WTC11 (cell line): ENCODE measurements at regions not wholly inside any gene's neighbourhood (a gene's known extent, or its start where the extent isn't known, plus 50 kb on each side); places are given as distances from the start of the nearest gene placed in this dataset.

ENCODE experiments used
- ATAC-seq: fragments of 200-7000 bp; cut with Tn5 transposase; 2 replicates; pipeline ENCODE4 v1.10.0; 2021; ENCODE audit warnings: mild to moderate bottlenecking, moderate library complexity
- CTCF ChIA-PET: fragments of 300-600 bp; sonication (Branson Sonifier 250); formaldehyde crosslinking; loops from one replicate; lab custom pipeline; 2021; ENCODE audit warnings: antibody characterized with exemption; lab: Charles Lee
- POLR2A ChIA-PET: fragments of 350-600 bp; sonication (Branson Sonifier 250); formaldehyde crosslinking; loops from one replicate; lab custom pipeline; 2021; ENCODE audit warnings: antibody characterized with exemption; lab: Charles Lee
- DNase-seq: peaks from one replicate; pipeline ENCODE4 v3.0.0; 2021; ENCODE audit warnings: low spot score
- H3K27ac Mint-ChIP-seq: 2 replicates; pipeline ENCODE4 v1.8.0; 2021; ENCODE audit warnings: mixed read lengths
- H3K27me3 Mint-ChIP-seq: 2 replicates; pipeline ENCODE4 v1.8.0; 2021; ENCODE audit warnings: low read depth, mild to moderate bottlenecking, moderate library complexity, mixed read lengths
- H3K36me3 Mint-ChIP-seq: 2 replicates; pipeline ENCODE4 v1.8.0; 2021; ENCODE audit warnings: mixed read lengths
- H3K4me1 Mint-ChIP-seq: 2 replicates; pipeline ENCODE4 v1.8.0; 2022; ENCODE audit warnings: mixed read lengths
- H3K4me3 Mint-ChIP-seq: 2 replicates; pipeline ENCODE4 v1.8.0; 2021; ENCODE audit warnings: mild to moderate bottlenecking, moderate library complexity, mixed read lengths
- H3K9me3 Mint-ChIP-seq: 2 replicates; pipeline ENCODE4 v1.8.0; 2021; ENCODE audit warnings: mixed read lengths
- ESRRA ChIP-seq: sonication (generic); formaldehyde crosslinking; IDR thresholded peaks from 2 replicates; pipeline ENCODE4 v1.8.1; 2022; ENCODE audit warnings: mild to moderate bottlenecking, missing genetic modification reagents, borderline replicate concordance
- GRHL2 ChIP-seq: fragments of 250-450 bp; sonication (Bioruptor Pico); IDR thresholded peaks from 2 replicates; pipeline ENCODE4 v1.8.0; 2022; ENCODE audit warnings: mild to moderate bottlenecking, moderate library complexity; ENCODE audit not compliant: insufficient replicate concordance, severe bottlenecking
- HMGA2 ChIP-seq: fragments of 250-450 bp; sonication (Bioruptor Pico); IDR thresholded peaks from 2 replicates; pipeline ENCODE4 v1.4.0; 2021; ENCODE audit warnings: mild to moderate bottlenecking, moderate library complexity
- JAZF1 ChIP-seq: fragments of 250-450 bp; sonication (Bioruptor Pico); IDR thresholded peaks from 2 replicates; pipeline ENCODE4 v1.9.0; 2021; ENCODE audit warnings: moderate library complexity, mild to moderate bottlenecking, inconsistent platforms
- JUN ChIP-seq: sonication (generic); formaldehyde crosslinking; IDR thresholded peaks from 2 replicates; pipeline ENCODE4 v1.8.0; 2023; ENCODE audit warnings: mild to moderate bottlenecking, missing genetic modification reagents
- KAT7 ChIP-seq: sonication (generic); formaldehyde crosslinking; IDR thresholded peaks from 2 replicates; pipeline ENCODE4 v1.8.1; 2023; ENCODE audit warnings: missing genetic modification reagents, mild to moderate bottlenecking, borderline replicate concordance
- MYBL2 ChIP-seq: sonication (generic); formaldehyde crosslinking; IDR thresholded peaks from 2 replicates; pipeline ENCODE4 v1.8.1; 2023; ENCODE audit warnings: mild to moderate bottlenecking, moderate library complexity, missing genetic modification reagents
- NFE2L1 ChIP-seq: sonication (generic); formaldehyde crosslinking; IDR thresholded peaks from 2 replicates; pipeline ENCODE4 v1.8.1; 2023; ENCODE audit warnings: missing genetic modification reagents
- RELA ChIP-seq: sonication (generic); formaldehyde crosslinking; IDR thresholded peaks from 2 replicates; pipeline ENCODE4 v1.8.1; 2022; ENCODE audit warnings: missing genetic modification reagents, mild to moderate bottlenecking, borderline replicate concordance
- SMAD4 ChIP-seq: sonication (generic); formaldehyde crosslinking; IDR thresholded peaks from 2 replicates; pipeline ENCODE4 v1.8.0; 2022; ENCODE audit warnings: mild to moderate bottlenecking, missing genetic modification reagents
- ZNF317 ChIP-seq: sonication (generic); formaldehyde crosslinking; IDR thresholded peaks from 2 replicates; pipeline ENCODE4 v1.8.1; 2023; ENCODE audit warnings: low read depth, mild to moderate bottlenecking, moderate library complexity, missing genetic modification reagents, borderline replicate concordance
- TF ChIP-seq, protein P1 (sequence below): sonication (generic); formaldehyde crosslinking; IDR thresholded peaks from 2 replicates; pipeline ENCODE4 v1.8.1; 2022; ENCODE audit warnings: missing genetic modification reagents, borderline replicate concordance
- TF ChIP-seq, protein P2 (sequence below): fragments of 250-450 bp; sonication (Bioruptor Pico); IDR thresholded peaks from 2 replicates; pipeline ENCODE4 v1.9.0; 2021; ENCODE audit warnings: mild to moderate bottlenecking
- TF ChIP-seq, protein P3 (sequence below): sonication (generic); formaldehyde crosslinking; IDR thresholded peaks from 2 replicates; pipeline ENCODE4 v1.8.1; 2022; ENCODE audit warnings: low read depth, mild to moderate bottlenecking, moderate library complexity, missing genetic modification reagents, borderline replicate concordance
- TF ChIP-seq, protein P4 (sequence below): sonication (generic); formaldehyde crosslinking; IDR thresholded peaks from 2 replicates; pipeline ENCODE4 v1.8.1; 2022; ENCODE audit warnings: mild to moderate bottlenecking, moderate library complexity, missing genetic modification reagents
- TF ChIP-seq, protein P5 (sequence below): sonication (generic); formaldehyde crosslinking; IDR thresholded peaks from 2 replicates; pipeline ENCODE4 v1.8.0; 2022; ENCODE audit warnings: mild to moderate bottlenecking, missing genetic modification reagents
- TF ChIP-seq, protein P6 (sequence below): sonication (generic); formaldehyde crosslinking; conservative IDR thresholded peaks from 2 replicates; pipeline ENCODE4 v1.8.1; 2022; ENCODE audit warnings: mild to moderate bottlenecking, missing genetic modification reagents
- TF ChIP-seq, protein P7 (sequence below): sonication (generic); formaldehyde crosslinking; conservative IDR thresholded peaks from 2 replicates; pipeline ENCODE4 v1.8.1; 2023; ENCODE audit warnings: mild to moderate bottlenecking, low read depth, missing genetic modification reagents, moderate library complexity
- TF ChIP-seq, protein P8 (sequence below): sonication (generic); formaldehyde crosslinking; IDR thresholded peaks from 2 replicates; pipeline ENCODE4 v1.8.1; 2023; ENCODE audit warnings: mild to moderate bottlenecking, missing genetic modification reagents

DNA sequence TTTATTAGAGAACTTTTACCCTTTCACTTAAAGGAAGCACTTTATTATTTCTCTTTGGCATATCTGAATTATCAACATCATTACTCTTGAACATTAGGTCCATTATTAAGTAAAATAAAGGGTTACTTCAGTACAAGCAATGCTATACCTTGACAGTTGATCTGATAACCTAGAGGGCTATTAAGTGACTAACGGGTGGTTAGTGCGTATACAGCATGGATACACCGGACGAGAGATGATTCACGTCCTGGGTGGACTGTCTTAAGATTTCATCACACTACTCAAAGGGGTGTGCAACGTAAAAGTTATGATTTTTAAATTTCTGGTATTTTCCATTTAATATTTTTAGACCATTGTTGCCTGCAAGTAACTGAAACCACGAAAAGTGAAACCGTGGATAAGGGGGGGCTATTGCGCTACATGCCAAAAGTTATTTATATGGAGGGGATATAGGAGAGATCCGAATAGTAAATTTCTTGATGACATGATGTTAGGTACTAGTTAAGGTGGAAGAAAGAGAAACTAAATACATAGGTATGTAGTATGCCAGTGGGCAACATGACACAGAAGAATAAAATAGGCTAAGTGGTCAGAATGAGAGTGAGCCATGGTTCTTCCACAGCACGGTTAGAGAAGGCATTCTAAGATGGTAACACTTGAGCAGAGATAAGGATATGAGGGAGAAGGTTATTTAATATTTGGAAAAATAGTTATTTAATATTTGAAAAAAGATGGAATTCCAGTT lies 230.8 kb upstream of the ANKRD50 start (continued):
- TF ChIP-seq, protein P1, sequence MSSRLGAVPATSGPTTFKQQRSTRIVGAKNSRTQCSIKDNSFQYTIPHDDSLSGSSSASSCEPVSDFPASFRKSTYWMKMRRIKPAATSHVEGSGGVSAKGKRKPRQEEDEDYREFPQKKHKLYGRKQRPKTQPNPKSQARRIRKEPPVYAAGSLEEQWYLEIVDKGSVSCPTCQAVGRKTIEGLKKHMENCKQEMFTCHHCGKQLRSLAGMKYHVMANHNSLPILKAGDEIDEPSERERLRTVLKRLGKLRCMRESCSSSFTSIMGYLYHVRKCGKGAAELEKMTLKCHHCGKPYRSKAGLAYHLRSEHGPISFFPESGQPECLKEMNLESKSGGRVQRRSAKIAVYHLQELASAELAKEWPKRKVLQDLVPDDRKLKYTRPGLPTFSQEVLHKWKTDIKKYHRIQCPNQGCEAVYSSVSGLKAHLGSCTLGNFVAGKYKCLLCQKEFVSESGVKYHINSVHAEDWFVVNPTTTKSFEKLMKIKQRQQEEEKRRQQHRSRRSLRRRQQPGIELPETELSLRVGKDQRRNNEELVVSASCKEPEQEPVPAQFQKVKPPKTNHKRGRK (CRISPR knock-in tag) = no peak
- no peak for TF ChIP-seq HMGA2 (CRISPR knock-in tag)

DNA sequence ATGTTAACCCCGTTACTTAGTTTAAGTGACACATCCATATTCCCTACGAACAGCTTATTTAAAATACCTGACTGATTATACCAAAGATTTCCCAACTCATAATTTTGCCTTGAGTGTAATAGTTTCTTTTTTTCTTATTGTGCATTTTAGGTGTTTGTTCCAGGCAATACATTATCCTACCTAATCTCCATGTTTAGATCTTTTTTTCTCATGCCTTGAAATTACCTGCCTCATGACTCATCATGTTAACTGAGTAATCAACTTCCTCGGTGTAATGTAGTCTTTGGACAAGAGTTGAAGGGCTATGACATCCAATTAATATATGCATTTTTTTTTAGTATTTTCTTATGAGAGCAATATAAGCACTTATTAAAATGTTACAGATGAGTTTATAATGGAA lies 228.7 kb upstream of the ANKRD50 start:
- ATAC-seq (no peak), DNase-seq (no peak)
- ChIA-PET CTCF (no interaction called here), POLR2A (no interaction called here)
- Mint-ChIP-seq H3K4me3 (no peak overlapping the region), H3K4me1 (peaks cover 23% of the 10 kb centered on the region), H3K36me3 (no peaks in the 10 kb centered on the region), H3K27ac (no peak overlapping the region), H3K9me3 (peaks cover 5% of the 10 kb centered on the region), H3K27me3 (no peaks in the 10 kb centered on the region; the same call in 1 of the 2 replicates)
- TF ChIP-seq, protein P2, sequence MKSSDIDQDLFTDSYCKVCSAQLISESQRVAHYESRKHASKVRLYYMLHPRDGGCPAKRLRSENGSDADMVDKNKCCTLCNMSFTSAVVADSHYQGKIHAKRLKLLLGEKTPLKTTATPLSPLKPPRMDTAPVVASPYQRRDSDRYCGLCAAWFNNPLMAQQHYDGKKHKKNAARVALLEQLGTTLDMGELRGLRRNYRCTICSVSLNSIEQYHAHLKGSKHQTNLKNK (CRISPR knock-in tag) = no peak
- TF ChIP-seq ESRRA (CRISPR knock-in tag) = no peak
- no peak for TF ChIP-seq NFE2L1 (CRISPR knock-in tag)
- TF ChIP-seq KAT7 (CRISPR knock-in tag) = no peak
- TF ChIP-seq, protein P3, sequence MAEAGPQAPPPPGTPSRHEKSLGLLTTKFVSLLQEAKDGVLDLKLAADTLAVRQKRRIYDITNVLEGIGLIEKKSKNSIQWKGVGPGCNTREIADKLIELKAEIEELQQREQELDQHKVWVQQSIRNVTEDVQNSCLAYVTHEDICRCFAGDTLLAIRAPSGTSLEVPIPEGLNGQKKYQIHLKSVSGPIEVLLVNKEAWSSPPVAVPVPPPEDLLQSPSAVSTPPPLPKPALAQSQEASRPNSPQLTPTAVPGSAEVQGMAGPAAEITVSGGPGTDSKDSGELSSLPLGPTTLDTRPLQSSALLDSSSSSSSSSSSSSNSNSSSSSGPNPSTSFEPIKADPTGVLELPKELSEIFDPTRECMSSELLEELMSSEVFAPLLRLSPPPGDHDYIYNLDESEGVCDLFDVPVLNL = no peak
- TF ChIP-seq, protein P4, sequence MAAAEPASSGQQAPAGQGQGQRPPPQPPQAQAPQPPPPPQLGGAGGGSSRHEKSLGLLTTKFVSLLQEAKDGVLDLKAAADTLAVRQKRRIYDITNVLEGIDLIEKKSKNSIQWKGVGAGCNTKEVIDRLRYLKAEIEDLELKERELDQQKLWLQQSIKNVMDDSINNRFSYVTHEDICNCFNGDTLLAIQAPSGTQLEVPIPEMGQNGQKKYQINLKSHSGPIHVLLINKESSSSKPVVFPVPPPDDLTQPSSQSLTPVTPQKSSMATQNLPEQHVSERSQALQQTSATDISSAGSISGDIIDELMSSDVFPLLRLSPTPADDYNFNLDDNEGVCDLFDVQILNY = no peak
- TF ChIP-seq JUN (CRISPR knock-in tag) = no peak
- TF ChIP-seq, protein P5, sequence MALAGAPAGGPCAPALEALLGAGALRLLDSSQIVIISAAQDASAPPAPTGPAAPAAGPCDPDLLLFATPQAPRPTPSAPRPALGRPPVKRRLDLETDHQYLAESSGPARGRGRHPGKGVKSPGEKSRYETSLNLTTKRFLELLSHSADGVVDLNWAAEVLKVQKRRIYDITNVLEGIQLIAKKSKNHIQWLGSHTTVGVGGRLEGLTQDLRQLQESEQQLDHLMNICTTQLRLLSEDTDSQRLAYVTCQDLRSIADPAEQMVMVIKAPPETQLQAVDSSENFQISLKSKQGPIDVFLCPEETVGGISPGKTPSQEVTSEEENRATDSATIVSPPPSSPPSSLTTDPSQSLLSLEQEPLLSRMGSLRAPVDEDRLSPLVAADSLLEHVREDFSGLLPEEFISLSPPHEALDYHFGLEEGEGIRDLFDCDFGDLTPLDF (CRISPR knock-in tag) = no peak
- TF ChIP-seq GRHL2 = no peak
- TF ChIP-seq SMAD4 (CRISPR knock-in tag) = no peak
- TF ChIP-seq, protein P6, sequence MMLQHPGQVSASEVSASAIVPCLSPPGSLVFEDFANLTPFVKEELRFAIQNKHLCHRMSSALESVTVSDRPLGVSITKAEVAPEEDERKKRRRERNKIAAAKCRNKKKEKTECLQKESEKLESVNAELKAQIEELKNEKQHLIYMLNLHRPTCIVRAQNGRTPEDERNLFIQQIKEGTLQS (CRISPR knock-in tag) = no peak
- TF ChIP-seq, protein P7, sequence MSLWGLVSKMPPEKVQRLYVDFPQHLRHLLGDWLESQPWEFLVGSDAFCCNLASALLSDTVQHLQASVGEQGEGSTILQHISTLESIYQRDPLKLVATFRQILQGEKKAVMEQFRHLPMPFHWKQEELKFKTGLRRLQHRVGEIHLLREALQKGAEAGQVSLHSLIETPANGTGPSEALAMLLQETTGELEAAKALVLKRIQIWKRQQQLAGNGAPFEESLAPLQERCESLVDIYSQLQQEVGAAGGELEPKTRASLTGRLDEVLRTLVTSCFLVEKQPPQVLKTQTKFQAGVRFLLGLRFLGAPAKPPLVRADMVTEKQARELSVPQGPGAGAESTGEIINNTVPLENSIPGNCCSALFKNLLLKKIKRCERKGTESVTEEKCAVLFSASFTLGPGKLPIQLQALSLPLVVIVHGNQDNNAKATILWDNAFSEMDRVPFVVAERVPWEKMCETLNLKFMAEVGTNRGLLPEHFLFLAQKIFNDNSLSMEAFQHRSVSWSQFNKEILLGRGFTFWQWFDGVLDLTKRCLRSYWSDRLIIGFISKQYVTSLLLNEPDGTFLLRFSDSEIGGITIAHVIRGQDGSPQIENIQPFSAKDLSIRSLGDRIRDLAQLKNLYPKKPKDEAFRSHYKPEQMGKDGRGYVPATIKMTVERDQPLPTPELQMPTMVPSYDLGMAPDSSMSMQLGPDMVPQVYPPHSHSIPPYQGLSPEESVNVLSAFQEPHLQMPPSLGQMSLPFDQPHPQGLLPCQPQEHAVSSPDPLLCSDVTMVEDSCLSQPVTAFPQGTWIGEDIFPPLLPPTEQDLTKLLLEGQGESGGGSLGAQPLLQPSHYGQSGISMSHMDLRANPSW = no peak
- TF ChIP-seq RELA (CRISPR knock-in tag) = no peak
- TF ChIP-seq, protein P8, sequence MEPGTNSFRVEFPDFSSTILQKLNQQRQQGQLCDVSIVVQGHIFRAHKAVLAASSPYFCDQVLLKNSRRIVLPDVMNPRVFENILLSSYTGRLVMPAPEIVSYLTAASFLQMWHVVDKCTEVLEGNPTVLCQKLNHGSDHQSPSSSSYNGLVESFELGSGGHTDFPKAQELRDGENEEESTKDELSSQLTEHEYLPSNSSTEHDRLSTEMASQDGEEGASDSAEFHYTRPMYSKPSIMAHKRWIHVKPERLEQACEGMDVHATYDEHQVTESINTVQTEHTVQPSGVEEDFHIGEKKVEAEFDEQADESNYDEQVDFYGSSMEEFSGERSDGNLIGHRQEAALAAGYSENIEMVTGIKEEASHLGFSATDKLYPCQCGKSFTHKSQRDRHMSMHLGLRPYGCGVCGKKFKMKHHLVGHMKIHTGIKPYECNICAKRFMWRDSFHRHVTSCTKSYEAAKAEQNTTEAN = no peak
- TF ChIP-seq JAZF1 (CRISPR knock-in tag) = no peak
- no peak for TF ChIP-seq ZNF317 (CRISPR knock-in tag)
- TF ChIP-seq MYBL2 (CRISPR knock-in tag) = no peak
